Panc1 (cell line): ENCODE measurements at regions not wholly inside any gene's neighbourhood (a gene's known extent, or its start where the extent isn't known, plus 50 kb on each side); places are given as distances from the start of the nearest gene placed in this dataset.

ENCODE experiments used
- ATAC-seq: fragments of 200-7000 bp; cut with Tn5 transposase; 2 replicates; pipeline ENCODE4 v1.9.1; 2020; ENCODE audit warnings: mild to moderate bottlenecking, moderate library complexity
- BruUV-seq: library from RNA; stranded (reverse); fragments of 400-500 nt; replicated peaks from 2 replicates; lab custom pipeline; 2021; lab: Mats Ljungman, UMichigan
- CTCF ChIA-PET: fragments of 300-600 bp; sonication (Branson Sonifier 250); formaldehyde crosslinking; loops from one replicate; lab custom pipeline; 2022; ENCODE audit warnings: antibody characterized with exemption; lab: Charles Lee
- POLR2A ChIA-PET: fragments of 300-600 bp; sonication (Branson Sonifier 250); formaldehyde crosslinking; loops from one replicate; lab custom pipeline; 2022; ENCODE audit warnings: antibody characterized with exemption; lab: Charles Lee
- DNase-seq: peaks from one replicate; pipeline ENCODE4 v3.0.0-alpha.2; 2010; ENCODE audit warnings: low read depth, low spot score
- H3K27ac ChIP-seq: 2 replicates; pipeline ENCODE4 v1.5.1; 2011; ENCODE audit warnings: mild to moderate bottlenecking, low read length, inconsistent platforms
- H3K27me3 ChIP-seq: fragments of 200-500 bp; sonication (Bioruptor generic); 2 replicates; pipeline ENCODE4 v1.6.0; 2014; ENCODE audit warnings: low read length, inconsistent platforms; ENCODE audit not compliant: control insufficient read depth, insufficient read depth
- H3K36me3 ChIP-seq: fragments of 200-500 bp; sonication (Bioruptor generic); 2 replicates; pipeline ENCODE4 v1.5.1; 2014; ENCODE audit warnings: inconsistent platforms, mild to moderate bottlenecking, low read length, moderate library complexity; ENCODE audit not compliant: control insufficient read depth, insufficient read depth
- H3K4me1 ChIP-seq: 2 replicates; pipeline ENCODE4 v1.5.1; 2011; ENCODE audit warnings: inconsistent platforms, mild to moderate bottlenecking, low read length, moderate library complexity; ENCODE audit not compliant: control insufficient read depth, insufficient read depth
- H3K4me3 ChIP-seq, 2 experiments: 2 replicates each; pipeline ENCODE4 v1.5.1; 2011 to 2012; ENCODE audit warnings: low read depth in 2 of 2, low read length in 2 of 2, mild to moderate bottlenecking in 2 of 2, inconsistent platforms in 1 of 2, moderate library complexity in 1 of 2
- H3K9me3 ChIP-seq: fragments of 200-500 bp; sonication (Bioruptor generic); 2 replicates; pipeline ENCODE4 v1.5.1; 2014; ENCODE audit warnings: low read depth, mild to moderate bottlenecking, inconsistent platforms, low read length, moderate library complexity; ENCODE audit not compliant: control insufficient read depth, insufficient read depth
- POLR2AphosphoS5 ChIP-seq: IDR thresholded peaks from 2 replicates; pipeline ENCODE4 v1.6.1; 2012; ENCODE audit warnings: mild to moderate bottlenecking, low read depth, low read length, moderate library complexity
- SIN3A ChIP-seq: IDR thresholded peaks from 2 replicates; pipeline ENCODE4 v1.6.1; 2012; ENCODE audit warnings: low read depth, mild to moderate bottlenecking, low read length, moderate library complexity, borderline replicate concordance; ENCODE audit not compliant: insufficient read depth
- TCF7L2 ChIP-seq: IDR thresholded peaks from 2 replicates; pipeline ENCODE4 v1.6.1; 2011; ENCODE audit warnings: mild to moderate bottlenecking, low read depth, low read length, inconsistent platforms
- in situ Hi-C: cut with HindIII; loops from 2 replicates; pipeline ENCODE4 v1.10.0; 2016; ENCODE audit warnings: low sequenced_read_pairs, low pct_unique_long_range_greater_than_20kb
- intact Hi-C: fragments of 100-400 bp; cut with micrococcal nuclease; formaldehyde crosslinking; loops from one replicate; pipeline ENCODE4 v1.10.0; 2022; ENCODE audit not compliant: unreplicated experiment
- TF ChIP-seq, protein P1 (sequence below): fragments of 450-650 bp; IDR thresholded peaks from 2 replicates; pipeline ENCODE4 v1.5.1; 2017; ENCODE audit warnings: mild to moderate bottlenecking
- TF ChIP-seq, protein P2 (sequence below), 2 experiments: IDR thresholded peaks; 2 replicates each; pipeline ENCODE4 v1.6.1; 2011 to 2012; ENCODE audit warnings: low read depth in 2 of 2, control low read depth in 1 of 2, low read length in 1 of 2, mild to moderate bottlenecking in 1 of 2, moderate library complexity in 1 of 2; ENCODE audit not compliant: insufficient read depth in 1 of 2

DNA sequence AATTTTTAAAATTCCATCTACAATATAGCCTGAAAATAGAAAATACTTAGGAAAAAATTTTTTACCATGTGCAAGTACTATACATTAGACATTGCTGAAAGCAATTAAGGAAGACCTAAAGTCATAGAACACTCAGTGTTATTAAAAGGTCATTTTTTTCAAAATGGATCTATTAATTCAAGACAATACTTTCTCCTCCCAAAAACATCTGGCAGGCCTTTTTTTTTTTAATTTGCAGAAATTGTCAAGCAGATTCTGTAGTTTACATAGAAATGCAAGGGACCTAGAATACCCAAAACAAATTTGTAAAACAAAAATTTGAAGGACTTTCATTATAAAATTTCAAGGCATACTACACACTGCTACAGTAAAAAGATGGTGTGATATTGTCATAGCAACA is 238.4 kb upstream of the VEPH1 start:
- Histone ChIP-seq H3K27ac (no peak overlapping the region), H3K9me3 (no peaks in the 10 kb centered on the region), H3K4me3 (no peak overlapping the region), H3K27me3 (no peaks in the 10 kb centered on the region), H3K36me3 (no peaks in the 10 kb centered on the region), H3K4me1 (no peaks in the 10 kb centered on the region)
- ATAC-seq (no peak), DNase-seq (no peak)
- ChIA-PET CTCF (no interaction called here), POLR2A (interaction anchor here (0.5 kb wide), 1 partner anchor 368 kb away, joined by 11 read pairs; the partner anchor contains the start of gene RSRC1)
- TF ChIP-seq, protein P1, sequence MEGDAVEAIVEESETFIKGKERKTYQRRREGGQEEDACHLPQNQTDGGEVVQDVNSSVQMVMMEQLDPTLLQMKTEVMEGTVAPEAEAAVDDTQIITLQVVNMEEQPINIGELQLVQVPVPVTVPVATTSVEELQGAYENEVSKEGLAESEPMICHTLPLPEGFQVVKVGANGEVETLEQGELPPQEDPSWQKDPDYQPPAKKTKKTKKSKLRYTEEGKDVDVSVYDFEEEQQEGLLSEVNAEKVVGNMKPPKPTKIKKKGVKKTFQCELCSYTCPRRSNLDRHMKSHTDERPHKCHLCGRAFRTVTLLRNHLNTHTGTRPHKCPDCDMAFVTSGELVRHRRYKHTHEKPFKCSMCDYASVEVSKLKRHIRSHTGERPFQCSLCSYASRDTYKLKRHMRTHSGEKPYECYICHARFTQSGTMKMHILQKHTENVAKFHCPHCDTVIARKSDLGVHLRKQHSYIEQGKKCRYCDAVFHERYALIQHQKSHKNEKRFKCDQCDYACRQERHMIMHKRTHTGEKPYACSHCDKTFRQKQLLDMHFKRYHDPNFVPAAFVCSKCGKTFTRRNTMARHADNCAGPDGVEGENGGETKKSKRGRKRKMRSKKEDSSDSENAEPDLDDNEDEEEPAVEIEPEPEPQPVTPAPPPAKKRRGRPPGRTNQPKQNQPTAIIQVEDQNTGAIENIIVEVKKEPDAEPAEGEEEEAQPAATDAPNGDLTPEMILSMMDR, result no peak
- TF ChIP-seq POLR2AphosphoS5 (no peak), SIN3A (no peak), TCF7L2 (no peak)
- TF ChIP-seq, protein P2, sequence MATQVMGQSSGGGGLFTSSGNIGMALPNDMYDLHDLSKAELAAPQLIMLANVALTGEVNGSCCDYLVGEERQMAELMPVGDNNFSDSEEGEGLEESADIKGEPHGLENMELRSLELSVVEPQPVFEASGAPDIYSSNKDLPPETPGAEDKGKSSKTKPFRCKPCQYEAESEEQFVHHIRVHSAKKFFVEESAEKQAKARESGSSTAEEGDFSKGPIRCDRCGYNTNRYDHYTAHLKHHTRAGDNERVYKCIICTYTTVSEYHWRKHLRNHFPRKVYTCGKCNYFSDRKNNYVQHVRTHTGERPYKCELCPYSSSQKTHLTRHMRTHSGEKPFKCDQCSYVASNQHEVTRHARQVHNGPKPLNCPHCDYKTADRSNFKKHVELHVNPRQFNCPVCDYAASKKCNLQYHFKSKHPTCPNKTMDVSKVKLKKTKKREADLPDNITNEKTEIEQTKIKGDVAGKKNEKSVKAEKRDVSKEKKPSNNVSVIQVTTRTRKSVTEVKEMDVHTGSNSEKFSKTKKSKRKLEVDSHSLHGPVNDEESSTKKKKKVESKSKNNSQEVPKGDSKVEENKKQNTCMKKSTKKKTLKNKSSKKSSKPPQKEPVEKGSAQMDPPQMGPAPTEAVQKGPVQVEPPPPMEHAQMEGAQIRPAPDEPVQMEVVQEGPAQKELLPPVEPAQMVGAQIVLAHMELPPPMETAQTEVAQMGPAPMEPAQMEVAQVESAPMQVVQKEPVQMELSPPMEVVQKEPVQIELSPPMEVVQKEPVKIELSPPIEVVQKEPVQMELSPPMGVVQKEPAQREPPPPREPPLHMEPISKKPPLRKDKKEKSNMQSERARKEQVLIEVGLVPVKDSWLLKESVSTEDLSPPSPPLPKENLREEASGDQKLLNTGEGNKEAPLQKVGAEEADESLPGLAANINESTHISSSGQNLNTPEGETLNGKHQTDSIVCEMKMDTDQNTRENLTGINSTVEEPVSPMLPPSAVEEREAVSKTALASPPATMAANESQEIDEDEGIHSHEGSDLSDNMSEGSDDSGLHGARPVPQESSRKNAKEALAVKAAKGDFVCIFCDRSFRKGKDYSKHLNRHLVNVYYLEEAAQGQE (IDR thresholded peaks at IDR 0.05; ENCODE audit: insufficient read depth in 1 of 2, low read depth in 2 of 2, low read length in 1 of 2), result no peak
- in situ Hi-C loops (no loop called here), intact Hi-C loops (no loop called here)
- no TSS peak for BruUV-seq

DNA sequence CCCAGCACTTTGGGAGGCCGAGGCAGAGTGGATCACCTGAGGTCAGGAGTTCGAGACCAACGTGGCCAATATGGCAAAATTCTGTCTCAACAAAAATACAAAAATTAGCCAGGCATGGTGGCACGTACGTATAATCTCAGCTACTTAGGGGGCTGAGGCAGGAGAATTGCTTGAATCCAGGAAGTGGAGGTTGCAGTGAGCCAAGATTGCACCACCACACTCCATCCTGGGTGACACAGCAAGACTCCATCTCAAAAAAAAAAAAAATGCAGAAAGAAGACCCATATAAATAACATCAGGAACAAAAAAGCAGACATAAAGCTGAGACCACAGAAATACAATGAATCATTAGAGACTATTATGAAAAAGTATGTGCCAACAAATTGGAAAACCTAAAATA is 235.2 kb upstream of the VEPH1 start:
- Histone ChIP-seq H3K36me3 (no peaks in the 10 kb centered on the region), H3K4me1 (no peaks in the 10 kb centered on the region), H3K27ac (no peak overlapping the region), H3K27me3 (no peaks in the 10 kb centered on the region), H3K9me3 (no peaks in the 10 kb centered on the region), H3K4me3 (no peak overlapping the region)
- DNase-seq (no peak), ATAC-seq (no peak)
- in situ Hi-C loops, result no loop called here
- BruUV-seq, result no TSS peak
- no peak for TF ChIP-seq POLR2AphosphoS5
- no peak for TF ChIP-seq SIN3A
- TF ChIP-seq TCF7L2, result no peak
- TF ChIP-seq, protein P2 (IDR thresholded peaks at IDR 0.05; ENCODE audit: insufficient read depth in 1 of 2, low read depth in 2 of 2, low read length in 1 of 2), result no peak
- TF ChIP-seq, protein P1, result no peak
- ChIA-PET CTCF (no interaction called here), POLR2A (no interaction called here)
- intact Hi-C loops, result no loop called here
